GM23248 (cell line): ENCODE measurements at regions not wholly inside any gene's neighbourhood (a gene's known extent, or its start where the extent isn't known, plus 50 kb on each side); places are given as distances from the start of the nearest gene placed in this dataset.

Source experiments
- DNase-seq: peaks from one replicate; pipeline ENCODE4 v3.0.0-alpha.2; 2015
- H2AFZ ChIP-seq: fragments of 200-600 bp; sonication (generic); 2 replicates; pipeline ENCODE4 v1.6.1; 2016; ENCODE audit warnings: antibody characterized with exemption
- H3F3A ChIP-seq: fragments of 200-600 bp; sonication (generic); 2 replicates; pipeline ENCODE4 v1.6.1; 2016; ENCODE audit warnings: mild to moderate bottlenecking, antibody characterized with exemption, mixed run types; ENCODE audit not compliant: insufficient read depth
- H3K27ac ChIP-seq: fragments of 200-600 bp; sonication (generic); 2 replicates; pipeline ENCODE4 v1.5.1; 2016; ENCODE audit warnings: mild to moderate bottlenecking
- H3K27me3 ChIP-seq: fragments of 200-600 bp; sonication (generic); replicated peaks from 2 replicates; pipeline ENCODE4 v1.6.1; 2016; ENCODE audit warnings: mild to moderate bottlenecking; ENCODE audit not compliant: insufficient read depth
- H3K36me3 ChIP-seq: fragments of 200-600 bp; sonication (generic); 2 replicates; pipeline ENCODE4 v1.6.1; 2016; ENCODE audit warnings: low read depth, mild to moderate bottlenecking
- H3K4me1 ChIP-seq: fragments of 200-600 bp; sonication (generic); 2 replicates; pipeline ENCODE4 v1.6.1; 2016; ENCODE audit warnings: mild to moderate bottlenecking; ENCODE audit not compliant: insufficient read depth
- H3K4me2 ChIP-seq: fragments of 200-600 bp; sonication (generic); one replicate; pipeline ENCODE4 v1.6.1; 2016; ENCODE audit warnings: mild to moderate bottlenecking; ENCODE audit not compliant: unreplicated experiment
- H3K4me3 ChIP-seq: fragments of 200-600 bp; sonication (generic); 2 replicates; pipeline ENCODE4 v1.5.1; 2016; ENCODE audit warnings: mild to moderate bottlenecking
- H3K79me2 ChIP-seq: fragments of 200-600 bp; sonication (generic); 2 replicates; pipeline ENCODE4 v1.6.1; 2016; ENCODE audit warnings: mild to moderate bottlenecking; ENCODE audit not compliant: insufficient read depth
- H3K9ac ChIP-seq: fragments of 200-600 bp; sonication (generic); 2 replicates; pipeline ENCODE4 v1.6.1; 2016; ENCODE audit warnings: mild to moderate bottlenecking
- H3K9me2 ChIP-seq: fragments of 200-600 bp; sonication (generic); 2 replicates; pipeline ENCODE4 v1.6.1; 2016; ENCODE audit warnings: mixed run types, mild to moderate bottlenecking, moderate library complexity; ENCODE audit not compliant: insufficient read depth
- H3K9me3 ChIP-seq: fragments of 200-600 bp; sonication (generic); one replicate; pipeline ENCODE4 v1.6.1; 2017; ENCODE audit warnings: low read depth
- H4K20me1 ChIP-seq: fragments of 200-600 bp; sonication (generic); 2 replicates; pipeline ENCODE4 v1.6.0; 2016; ENCODE audit not compliant: insufficient read depth
- EZH2 ChIP-seq: fragments of 200-600 bp; sonication (generic); IDR thresholded peaks from 2 replicates; pipeline ENCODE4 v1.6.1; 2018; ENCODE audit warnings: antibody characterized with exemption, mild to moderate bottlenecking; ENCODE audit not compliant: insufficient read depth, poor library complexity, severe bottlenecking
- EZH2phosphoT487 ChIP-seq: fragments of 200-600 bp; sonication (generic); IDR thresholded peaks from 2 replicates; pipeline ENCODE4 v1.6.1; 2018; ENCODE audit warnings: antibody characterized with exemption, moderate library complexity, mild to moderate bottlenecking, low read depth; ENCODE audit not compliant: insufficient read depth
- WGBS, 2 experiments: methylation state at CpG; one replicate each; pipeline ENCODE4 v1.1.6; 2015 to 2017; ENCODE audit warnings: low lambda C conversion rate in 2 of 2, low coverage in 1 of 2; ENCODE audit errors: missing lambda C conversion rate in 2 of 2; 5-methylcytosine and 5-hydroxymethylcytosine counted together
- in situ Hi-C: fragments of 300-500 bp; cut with MboI; formaldehyde crosslinking; loops from 2 replicates; pipeline ENCODE4 v1.15.0; 2020

DNA sequence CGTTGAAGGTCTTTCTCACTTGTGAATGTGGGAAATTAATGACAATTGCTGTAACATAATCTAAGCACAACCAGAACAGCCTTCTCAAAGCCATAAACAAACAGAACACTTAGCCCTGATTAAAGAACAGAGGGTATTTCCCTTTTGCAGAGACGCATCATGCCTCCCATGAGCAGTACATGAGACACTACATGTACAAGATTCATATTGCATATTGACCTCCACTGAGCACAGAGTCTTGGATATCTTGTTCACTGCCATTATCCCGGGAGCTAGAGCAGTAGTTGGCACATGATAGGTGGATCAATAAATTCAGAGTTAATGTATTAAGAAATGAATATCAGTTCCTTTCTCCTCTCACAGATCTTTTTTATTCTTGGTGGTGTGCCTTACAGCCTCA is 1194.3 kb upstream of the TENM4 start:
- Histone ChIP-seq H4K20me1 (no peaks in the 10 kb centered on the region), H3K4me3 (no peak overlapping the region), H3K79me2 (no peaks in the 10 kb centered on the region), H3K4me2 (no peak overlapping the region), H3K27me3 (no peaks in the 10 kb centered on the region), H3K4me1 (no peaks in the 10 kb centered on the region), H3K9ac (no peak overlapping the region), H3F3A (no peaks in the 10 kb centered on the region), H2AFZ (no peak overlapping the region), H3K9me2 (no peaks in the 10 kb centered on the region), H3K36me3 (no peaks in the 10 kb centered on the region), H3K27ac (no peak overlapping the region), H3K9me3 (no peaks in the 10 kb centered on the region)
- DNase-seq: no peak
- 21 to 24% methylated on average over 3 of the region's 3 CpGs for WGBS, 2 experiments
- in situ Hi-C loops: no loop called here
- TF ChIP-seq EZH2phosphoT487: no peak
- TF ChIP-seq EZH2: no peak

DNA sequence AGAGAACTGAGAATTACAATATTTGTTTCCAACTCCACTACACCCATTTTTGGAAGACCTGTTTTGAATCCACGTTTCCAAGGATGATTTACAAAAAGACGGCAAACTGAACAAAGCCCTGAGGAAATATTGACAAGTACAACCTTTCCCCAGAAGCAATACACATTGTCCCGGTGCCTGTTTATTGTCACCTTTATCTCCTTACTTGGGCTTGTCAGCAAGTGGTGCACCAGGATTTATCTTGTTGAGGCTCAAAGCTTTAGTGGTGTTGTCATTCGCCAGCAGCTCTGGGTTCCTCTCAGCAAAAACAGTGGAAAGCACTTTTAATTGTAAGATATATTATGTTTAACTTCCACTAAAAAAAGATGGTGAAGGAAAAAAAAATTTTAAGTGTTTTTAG is 1191.9 kb upstream of the TENM4 start:
- Histone ChIP-seq H3K4me1 (no peaks in the 10 kb centered on the region), H3F3A (no peaks in the 10 kb centered on the region), H3K9ac (no peak overlapping the region), H3K79me2 (no peaks in the 10 kb centered on the region), H4K20me1 (no peaks in the 10 kb centered on the region), H3K27me3 (no peaks in the 10 kb centered on the region), H3K9me3 (no peaks in the 10 kb centered on the region), H3K4me3 (no peak overlapping the region), H3K27ac (no peak overlapping the region), H2AFZ (no peak overlapping the region), H3K36me3 (no peaks in the 10 kb centered on the region), H3K9me2 (no peaks in the 10 kb centered on the region), H3K4me2 (no peak overlapping the region)
- DNase-seq: no peak
- in situ Hi-C loops: no loop called here
- TF ChIP-seq EZH2phosphoT487 (no peak), EZH2 (no peak)
- WGBS, 2 experiments: 8 to 12% methylated on average over 4 of the region's 4 CpGs

DNA sequence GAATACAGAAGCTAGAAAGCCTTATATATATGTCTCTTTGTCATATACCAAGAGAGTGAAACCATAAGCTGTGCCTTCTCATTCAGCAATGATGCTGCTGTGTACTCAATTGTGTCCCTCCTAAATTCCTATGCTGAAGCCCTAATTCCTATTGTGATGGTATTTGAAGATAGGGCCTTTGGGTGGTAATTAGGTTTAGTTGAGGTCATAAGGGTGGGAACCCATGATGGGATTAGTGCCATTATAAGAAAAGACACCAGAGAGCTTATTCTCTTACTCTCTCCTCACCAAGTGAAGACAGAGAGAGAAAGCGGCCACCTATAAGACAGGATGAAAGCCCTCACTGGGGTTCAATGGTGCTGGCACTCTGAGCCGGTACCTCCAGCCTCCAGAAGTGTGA is 1191.3 kb upstream of the TENM4 start:
- 32 to 41% methylated on average over 2 of the region's 2 CpGs for WGBS, 2 experiments

DNA sequence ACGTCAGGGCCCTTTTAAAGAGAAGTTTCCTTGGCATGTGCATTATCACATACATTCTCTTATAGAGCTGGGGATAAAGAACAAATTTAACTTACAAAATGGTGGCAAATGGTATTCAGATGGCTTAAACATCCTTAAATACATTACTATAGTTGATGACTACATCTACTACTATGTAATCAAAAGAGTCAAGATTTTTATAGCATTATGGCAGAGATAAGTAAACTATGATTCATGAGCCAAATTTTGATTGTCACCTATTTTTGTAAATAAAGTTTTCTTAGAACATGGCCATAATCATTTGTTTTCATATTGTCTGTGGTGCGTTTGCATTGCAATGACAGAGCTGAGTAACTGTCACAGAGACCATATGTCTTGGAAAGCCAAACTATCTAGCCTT is 1188.6 kb upstream of the TENM4 start:
- H3K27me3 ChIP-seq: no peaks in the 10 kb centered on the region
- TF ChIP-seq EZH2phosphoT487: no peak
- TF ChIP-seq EZH2: no peak
- no peak overlapping the region for H2AFZ ChIP-seq
- H3K9me3 ChIP-seq: no peaks in the 10 kb centered on the region
- no peaks in the 10 kb centered on the region for H3K9me2 ChIP-seq
- no peaks in the 10 kb centered on the region for H3K79me2 ChIP-seq
- no peaks in the 10 kb centered on the region for H3K36me3 ChIP-seq
- 7 to 11% methylated on average over 2 of the region's 2 CpGs for WGBS, 2 experiments
- no peaks in the 10 kb centered on the region for H4K20me1 ChIP-seq
- no peak overlapping the region for H3K4me3 ChIP-seq
- no peak overlapping the region for H3K9ac ChIP-seq
- in situ Hi-C loops: no loop called here
- no peak overlapping the region for H3K27ac ChIP-seq
- H3K4me2 ChIP-seq: no peak overlapping the region
- no peaks in the 10 kb centered on the region for H3F3A ChIP-seq
- no peaks in the 10 kb centered on the region for H3K4me1 ChIP-seq
- no peak for DNase-seq

More for the DNA sequence above, 1191.3 kb upstream of the TENM4 start:
- DNase-seq: no peak
- no peaks in the 10 kb centered on the region for H3K9me3 ChIP-seq
- no peaks in the 10 kb centered on the region for H3K9me2 ChIP-seq
- H4K20me1 ChIP-seq: no peaks in the 10 kb centered on the region
- TF ChIP-seq EZH2 (no peak), EZH2phosphoT487 (no peak)
- H3K4me2 ChIP-seq: no peak overlapping the region
- H3K9ac ChIP-seq: no peak overlapping the region
- no peak overlapping the region for H2AFZ ChIP-seq
- no peak overlapping the region for H3K27ac ChIP-seq
- no peaks in the 10 kb centered on the region for H3K79me2 ChIP-seq
- H3F3A ChIP-seq: no peaks in the 10 kb centered on the region
- H3K36me3 ChIP-seq: no peaks in the 10 kb centered on the region
- H3K4me1 ChIP-seq: no peaks in the 10 kb centered on the region
- in situ Hi-C loops: no loop called here
- H3K27me3 ChIP-seq: no peaks in the 10 kb centered on the region
- no peak overlapping the region for H3K4me3 ChIP-seq

DNA sequence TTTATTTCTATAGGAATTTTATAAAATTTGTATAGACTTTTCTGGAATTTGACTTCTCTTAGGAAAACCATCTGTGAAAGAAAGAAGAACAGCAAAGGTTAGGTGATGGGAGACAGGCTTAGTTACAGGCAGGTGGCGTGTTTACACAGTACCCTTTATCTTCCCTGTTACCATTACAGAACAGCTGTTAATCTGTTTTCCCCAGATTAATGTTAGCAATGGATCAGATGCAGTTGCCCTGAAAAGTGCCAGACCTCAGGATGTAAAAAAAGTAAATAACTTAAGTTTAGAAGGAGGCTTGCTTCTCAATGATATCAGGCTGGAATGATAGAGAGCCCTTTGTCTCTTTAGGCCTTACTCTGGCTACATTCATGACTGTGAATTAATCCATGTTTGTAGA is 1186.5 kb upstream of the TENM4 start:
- Histone ChIP-seq H3F3A (no peaks in the 10 kb centered on the region), H3K9me2 (no peaks in the 10 kb centered on the region), H3K27ac (no peak overlapping the region), H3K4me2 (no peak overlapping the region), H2AFZ (no peak overlapping the region), H3K9ac (no peak overlapping the region), H3K27me3 (no peaks in the 10 kb centered on the region), H3K4me1 (no peaks in the 10 kb centered on the region), H4K20me1 (no peaks in the 10 kb centered on the region), H3K9me3 (no peaks in the 10 kb centered on the region), H3K4me3 (no peak overlapping the region), H3K79me2 (no peaks in the 10 kb centered on the region), H3K36me3 (no peaks in the 10 kb centered on the region)
- in situ Hi-C loops: no loop called here
- no peak for DNase-seq
- TF ChIP-seq EZH2 (no peak), EZH2phosphoT487 (no peak)
- 0 to 5% methylated on average over 1 of the region's 1 CpG for WGBS, 2 experiments
